Caco-2 (cell line): ENCODE measurements at regions not wholly inside any gene's neighbourhood (a gene's known extent, or its start where the extent isn't known, plus 50 kb on each side); places are given as distances from the start of the nearest gene placed in this dataset.

Source experiments
- BruUV-seq: library from RNA; stranded (reverse); fragments of 400-500 nt; replicated peaks from 2 replicates; lab custom pipeline; 2021; lab: Mats Ljungman, UMichigan
- CTCF ChIA-PET: fragments of 300-600 bp; sonication (Branson Sonifier 250); formaldehyde crosslinking; loops from one replicate; lab custom pipeline; 2022; ENCODE audit warnings: antibody characterized with exemption; lab: Charles Lee
- POLR2A ChIA-PET: fragments of 300-600 bp; sonication (Branson Sonifier 250); formaldehyde crosslinking; loops from one replicate; lab custom pipeline; 2022; ENCODE audit warnings: antibody characterized with exemption; lab: Charles Lee
- DNase-seq, 2 experiments: peaks; one replicate each; pipeline versions ENCODE4 v3.0.0 to v3.0.0-alpha.2; 2020 to 2022
- H3K27me3 ChIP-seq: replicated peaks from 2 replicates; pipeline ENCODE4 v1.6.0; 2011; ENCODE audit warnings: low read length; ENCODE audit not compliant: control insufficient read depth, insufficient read depth
- H3K36me3 ChIP-seq: 2 replicates; pipeline ENCODE4 v1.5.1; 2011; ENCODE audit warnings: low read length; ENCODE audit not compliant: control insufficient read depth, insufficient read depth
- H3K4me1 ChIP-seq: fragments of 250-450 bp; sonication (Bioruptor Pico); 2 replicates; pipeline ENCODE4 v1.5.1; 2020; ENCODE audit warnings: mild to moderate bottlenecking
- H3K4me3 ChIP-seq: 2 replicates; pipeline ENCODE4 v1.5.1; 2011; ENCODE audit warnings: low read depth, mild to moderate bottlenecking, control low read depth, low read length
- H3K9me3 ChIP-seq: fragments of 250-450 bp; sonication (Bioruptor Pico); 2 replicates; pipeline ENCODE4 v1.5.1; 2020; ENCODE audit warnings: mild to moderate bottlenecking, moderate library complexity
- H3K27ac Mint-ChIP-seq: one replicate; pipeline ENCODE4 v1.8.0; 2022; ENCODE audit warnings: mixed read lengths; ENCODE audit not compliant: unreplicated experiment
- H3K27me3 Mint-ChIP-seq: one replicate; pipeline ENCODE4 v1.8.0; 2022; ENCODE audit warnings: mixed read lengths; ENCODE audit not compliant: insufficient read depth, unreplicated experiment
- H3K36me3 Mint-ChIP-seq: one replicate; pipeline ENCODE4 v1.8.0; 2022; ENCODE audit warnings: mild to moderate bottlenecking, mixed read lengths; ENCODE audit not compliant: insufficient read depth, unreplicated experiment
- H3K4me1 Mint-ChIP-seq: one replicate; pipeline ENCODE4 v1.8.0; 2022; ENCODE audit warnings: low read depth, mixed read lengths; ENCODE audit not compliant: unreplicated experiment
- H3K4me3 Mint-ChIP-seq: one replicate; pipeline ENCODE4 v1.8.0; 2022; ENCODE audit warnings: mild to moderate bottlenecking, moderate library complexity, mixed read lengths; ENCODE audit not compliant: unreplicated experiment
- H3K9me3 Mint-ChIP-seq: one replicate; pipeline ENCODE4 v1.8.0; 2022; ENCODE audit warnings: mixed read lengths; ENCODE audit not compliant: unreplicated experiment
- CTCF ChIP-seq, 2 experiments: fragments of 200-600 bp in 1 of 2; IDR thresholded peaks; 1 replicate in 1 of 2; 2 replicates in 1 of 2; pipeline versions ENCODE4 v1.5.1 to v1.8.0; 2011 to 2022; ENCODE audit warnings: antibody characterized with exemption in 1 of 2, control low read depth in 1 of 2, inconsistent platforms in 1 of 2, low read depth in 1 of 2, low read length in 1 of 2, mild to moderate bottlenecking in 1 of 2, moderate library complexity in 1 of 2; ENCODE audit not compliant: insufficient read depth in 1 of 2, severe bottlenecking in 1 of 2, unreplicated experiment in 1 of 2
- intact Hi-C: fragments of 100-400 bp; cut with micrococcal nuclease; formaldehyde crosslinking; loops from one replicate; pipeline ENCODE4 v1.10.0; 2022; ENCODE audit not compliant: unreplicated experiment

DNA sequence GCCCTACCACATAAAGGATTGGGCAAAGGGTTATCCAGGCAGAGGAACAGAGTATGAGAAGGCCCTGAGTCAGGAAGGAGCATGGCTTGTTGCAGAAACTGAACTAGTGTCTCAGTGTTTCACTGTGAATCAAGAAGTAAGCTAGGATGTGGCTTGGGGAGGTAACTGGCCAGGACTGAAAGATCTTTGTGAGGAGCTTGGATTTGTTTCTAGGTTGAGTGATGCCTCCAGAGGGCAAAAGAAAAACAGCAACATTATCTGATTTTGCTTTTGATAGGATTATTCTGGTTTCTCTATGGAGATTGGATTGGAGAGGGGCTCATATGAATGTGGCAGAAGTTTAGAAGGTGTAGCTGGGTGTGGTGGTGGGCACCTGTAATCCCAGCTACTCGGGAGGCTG lies 137.9 kb upstream of the HDAC9 start:
- no TSS peak for BruUV-seq
- intact Hi-C loops = no loop called here
- POLR2A ChIA-PET = no interaction called here

DNA sequence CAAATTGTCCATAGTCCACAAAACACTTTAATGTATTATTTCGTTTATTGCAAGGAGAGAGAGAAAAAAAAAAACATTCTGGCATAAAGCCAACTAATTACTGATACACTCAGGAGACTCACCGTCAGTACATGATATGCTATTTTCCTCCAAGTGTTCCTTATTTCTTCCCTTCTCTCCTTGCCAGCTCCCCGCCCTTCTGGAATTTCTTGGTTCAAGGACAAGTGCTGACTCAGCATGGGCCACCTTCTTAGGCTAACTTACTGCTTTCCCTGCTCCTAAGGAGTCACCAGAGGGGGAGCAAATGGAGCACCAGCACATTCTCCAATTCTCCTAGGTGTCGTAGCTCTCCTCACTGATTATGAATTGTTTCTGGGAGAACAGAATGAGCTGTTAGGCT lies 133.8 kb upstream of the HDAC9 start:
- Histone ChIP-seq H3K4me3 (no peak overlapping the region), H3K9me3 (no peaks in the 10 kb centered on the region), H3K27me3 (no peaks in the 10 kb centered on the region), H3K36me3 (no peaks in the 10 kb centered on the region), H3K4me1 (no peaks in the 10 kb centered on the region)
- H3K9me3 Mint-ChIP-seq = no peaks in the 10 kb centered on the region
- peaks cover 11% of the 10 kb centered on the region for H3K27me3 Mint-ChIP-seq
- peak in 1 of 2 experiments; percentile 7 for DNase-seq
- H3K4me3 Mint-ChIP-seq = no peak overlapping the region
- H3K36me3 Mint-ChIP-seq = no peaks in the 10 kb centered on the region
- intact Hi-C loops = no loop called here
- no TSS peak for BruUV-seq
- CTCF ChIA-PET = no interaction called here
- no peaks in the 10 kb centered on the region for H3K4me1 Mint-ChIP-seq
- no peak for TF ChIP-seq CTCF (IDR thresholded peaks at IDR 0.05; ENCODE audit: insufficient read depth in 1 of 2, low read depth in 1 of 2, low read length in 1 of 2, severe bottlenecking in 1 of 2, unreplicated experiment in 1 of 2)
- POLR2A ChIA-PET = no interaction called here
- no peak overlapping the region for H3K27ac Mint-ChIP-seq

More for the DNA sequence above, 137.9 kb upstream of the HDAC9 start:
- CTCF ChIA-PET = interaction anchor here (1.0 to 1.1 kb wide), 2 partner anchors 9 to 213 kb away, joined by 3 read pairs; no protein-coding TSS in a partner anchor
- H3K36me3 Mint-ChIP-seq = no peaks in the 10 kb centered on the region
- peaks cover 7% of the 10 kb centered on the region for H3K27me3 Mint-ChIP-seq
- TF ChIP-seq CTCF (IDR thresholded peaks at IDR 0.05; ENCODE audit: insufficient read depth in 1 of 2, low read depth in 1 of 2, low read length in 1 of 2, severe bottlenecking in 1 of 2, unreplicated experiment in 1 of 2) = peak in 1 of 2 experiments; percentile 14
- no peaks in the 10 kb centered on the region for H3K4me1 Mint-ChIP-seq
- Histone ChIP-seq H3K36me3 (no peaks in the 10 kb centered on the region), H3K27me3 (no peaks in the 10 kb centered on the region), H3K4me1 (peaks cover 3% of the 10 kb centered on the region; the same call in 1 of the 2 replicates), H3K4me3 (no peak overlapping the region), H3K9me3 (no peaks in the 10 kb centered on the region)
- no peak overlapping the region for H3K27ac Mint-ChIP-seq
- DNase-seq = no peak
- no peaks in the 10 kb centered on the region for H3K9me3 Mint-ChIP-seq
- no peak overlapping the region for H3K4me3 Mint-ChIP-seq

GRCh38 chr7:18363751-18364380 lies 131.7 kb upstream of the HDAC9 start:
- no peaks in the 10 kb centered on the region for H3K36me3 ChIP-seq
- no peaks in the 10 kb centered on the region for H3K27me3 ChIP-seq
- H3K9me3 ChIP-seq = no peaks in the 10 kb centered on the region
- BruUV-seq = no TSS peak
- Mint-ChIP-seq H3K36me3 (no peaks in the 10 kb centered on the region), H3K27me3 (peaks cover 7% of the 10 kb centered on the region), H3K27ac (no peak overlapping the region), H3K9me3 (no peaks in the 10 kb centered on the region), H3K4me1 (no peaks in the 10 kb centered on the region), H3K4me3 (no peak overlapping the region)
- ChIA-PET CTCF (no interaction called here), POLR2A (no interaction called here)
- no peak for TF ChIP-seq CTCF (IDR thresholded peaks at IDR 0.05; ENCODE audit: insufficient read depth in 1 of 2, low read depth in 1 of 2, low read length in 1 of 2, severe bottlenecking in 1 of 2, unreplicated experiment in 1 of 2)
- DNase-seq = no peak
- no peak overlapping the region for H3K4me3 ChIP-seq
- intact Hi-C loops = no loop called here
- H3K4me1 ChIP-seq = no peaks in the 10 kb centered on the region
